ENCODE measurements at regions not wholly inside any gene's neighbourhood (a gene's known extent, or its start where the extent isn't known, plus 50 kb on each side); places are given as distances from the start of the nearest gene placed in this dataset.

- TF ChIP-seq, protein P1, sequence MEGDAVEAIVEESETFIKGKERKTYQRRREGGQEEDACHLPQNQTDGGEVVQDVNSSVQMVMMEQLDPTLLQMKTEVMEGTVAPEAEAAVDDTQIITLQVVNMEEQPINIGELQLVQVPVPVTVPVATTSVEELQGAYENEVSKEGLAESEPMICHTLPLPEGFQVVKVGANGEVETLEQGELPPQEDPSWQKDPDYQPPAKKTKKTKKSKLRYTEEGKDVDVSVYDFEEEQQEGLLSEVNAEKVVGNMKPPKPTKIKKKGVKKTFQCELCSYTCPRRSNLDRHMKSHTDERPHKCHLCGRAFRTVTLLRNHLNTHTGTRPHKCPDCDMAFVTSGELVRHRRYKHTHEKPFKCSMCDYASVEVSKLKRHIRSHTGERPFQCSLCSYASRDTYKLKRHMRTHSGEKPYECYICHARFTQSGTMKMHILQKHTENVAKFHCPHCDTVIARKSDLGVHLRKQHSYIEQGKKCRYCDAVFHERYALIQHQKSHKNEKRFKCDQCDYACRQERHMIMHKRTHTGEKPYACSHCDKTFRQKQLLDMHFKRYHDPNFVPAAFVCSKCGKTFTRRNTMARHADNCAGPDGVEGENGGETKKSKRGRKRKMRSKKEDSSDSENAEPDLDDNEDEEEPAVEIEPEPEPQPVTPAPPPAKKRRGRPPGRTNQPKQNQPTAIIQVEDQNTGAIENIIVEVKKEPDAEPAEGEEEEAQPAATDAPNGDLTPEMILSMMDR (IDR thresholded peaks at IDR 0.05): peak in 1 of 12 donors; percentile 9
- no peak for TF ChIP-seq POLR2A (IDR thresholded peaks at IDR 0.05)
Measured at GRCh38 chr5:103829585-103829984, 267.0 kb upstream of the NUDT12 start.
